HFFc6 (cell line): ENCODE measurements at regions not wholly inside any gene's neighbourhood (a gene's known extent, or its start where the extent isn't known, plus 50 kb on each side); places are given as distances from the start of the nearest gene placed in this dataset.

Source experiments
- DNase-seq: peaks from one replicate; pipeline ENCODE4 v3.0.0-alpha.2; 2018
- H3K27ac Mint-ChIP-seq: 2 replicates; pipeline ENCODE4 v1.8.0; 2020; ENCODE audit warnings: mild to moderate bottlenecking, mixed read lengths
- H3K27me3 Mint-ChIP-seq: 2 replicates; pipeline ENCODE4 v1.8.0; 2021; ENCODE audit warnings: mild to moderate bottlenecking, moderate library complexity, mixed read lengths; ENCODE audit not compliant: insufficient read depth
- H3K36me3 Mint-ChIP-seq: 2 replicates; pipeline ENCODE4 v1.8.0; 2021; ENCODE audit warnings: low read depth, mixed read lengths
- H3K4me1 Mint-ChIP-seq: 2 replicates; pipeline ENCODE4 v1.8.0; 2020; ENCODE audit warnings: low read depth, mixed read lengths
- H3K4me3 Mint-ChIP-seq: 2 replicates; pipeline ENCODE4 v1.8.0; 2020; ENCODE audit warnings: mild to moderate bottlenecking, moderate library complexity, mixed read lengths
- H3K9me3 Mint-ChIP-seq: 2 replicates; pipeline ENCODE4 v1.8.0; 2020; ENCODE audit warnings: mild to moderate bottlenecking, mixed read lengths
- TF ChIP-seq, protein P1 (sequence below): fragments of 200-600 bp; sonication (generic); IDR thresholded peaks from 2 replicates; pipeline ENCODE4 v1.5.0; 2021; ENCODE audit warnings: antibody characterized with exemption, mild to moderate bottlenecking

DNA sequence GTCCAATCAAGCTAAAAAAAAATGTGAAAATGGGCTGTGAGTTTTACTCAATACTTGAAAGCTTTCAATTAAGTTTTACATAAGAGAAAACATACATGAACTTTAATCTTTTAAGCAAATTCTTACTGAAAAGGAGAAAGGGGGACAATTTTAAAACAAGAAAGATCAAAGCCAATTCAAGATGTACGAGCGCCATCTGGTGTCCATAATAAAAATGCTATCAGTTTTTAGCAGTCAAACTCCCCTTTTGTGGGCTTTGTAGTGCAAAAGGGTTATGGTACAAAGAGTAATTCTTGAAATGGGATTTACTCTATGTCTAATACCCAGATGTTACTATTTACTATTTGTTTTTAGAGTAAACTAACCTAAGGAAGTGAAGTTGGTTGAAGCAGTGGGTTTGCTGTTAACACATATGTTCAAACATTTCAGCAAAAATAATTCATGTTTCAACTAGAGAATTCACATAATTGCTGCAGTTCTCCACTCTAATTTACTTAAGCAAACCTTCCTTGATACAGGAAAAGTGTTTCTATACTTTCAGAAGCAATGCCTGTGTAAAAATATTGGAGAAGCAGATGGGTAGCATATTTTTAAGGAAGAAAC, 228.2 kb upstream of the TYRP1 start:
- Mint-ChIP-seq H3K4me1 (no peaks in the 10 kb centered on the region), H3K4me3 (no peak overlapping the region), H3K9me3 (peaks cover 5% of the 10 kb centered on the region), H3K27me3 (no peaks in the 10 kb centered on the region), H3K27ac (no peak overlapping the region), H3K36me3 (no peaks in the 10 kb centered on the region)
- TF ChIP-seq, protein P1, sequence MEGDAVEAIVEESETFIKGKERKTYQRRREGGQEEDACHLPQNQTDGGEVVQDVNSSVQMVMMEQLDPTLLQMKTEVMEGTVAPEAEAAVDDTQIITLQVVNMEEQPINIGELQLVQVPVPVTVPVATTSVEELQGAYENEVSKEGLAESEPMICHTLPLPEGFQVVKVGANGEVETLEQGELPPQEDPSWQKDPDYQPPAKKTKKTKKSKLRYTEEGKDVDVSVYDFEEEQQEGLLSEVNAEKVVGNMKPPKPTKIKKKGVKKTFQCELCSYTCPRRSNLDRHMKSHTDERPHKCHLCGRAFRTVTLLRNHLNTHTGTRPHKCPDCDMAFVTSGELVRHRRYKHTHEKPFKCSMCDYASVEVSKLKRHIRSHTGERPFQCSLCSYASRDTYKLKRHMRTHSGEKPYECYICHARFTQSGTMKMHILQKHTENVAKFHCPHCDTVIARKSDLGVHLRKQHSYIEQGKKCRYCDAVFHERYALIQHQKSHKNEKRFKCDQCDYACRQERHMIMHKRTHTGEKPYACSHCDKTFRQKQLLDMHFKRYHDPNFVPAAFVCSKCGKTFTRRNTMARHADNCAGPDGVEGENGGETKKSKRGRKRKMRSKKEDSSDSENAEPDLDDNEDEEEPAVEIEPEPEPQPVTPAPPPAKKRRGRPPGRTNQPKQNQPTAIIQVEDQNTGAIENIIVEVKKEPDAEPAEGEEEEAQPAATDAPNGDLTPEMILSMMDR = peak; percentile 84
- DNase-seq = peak; percentile 3

DNA sequence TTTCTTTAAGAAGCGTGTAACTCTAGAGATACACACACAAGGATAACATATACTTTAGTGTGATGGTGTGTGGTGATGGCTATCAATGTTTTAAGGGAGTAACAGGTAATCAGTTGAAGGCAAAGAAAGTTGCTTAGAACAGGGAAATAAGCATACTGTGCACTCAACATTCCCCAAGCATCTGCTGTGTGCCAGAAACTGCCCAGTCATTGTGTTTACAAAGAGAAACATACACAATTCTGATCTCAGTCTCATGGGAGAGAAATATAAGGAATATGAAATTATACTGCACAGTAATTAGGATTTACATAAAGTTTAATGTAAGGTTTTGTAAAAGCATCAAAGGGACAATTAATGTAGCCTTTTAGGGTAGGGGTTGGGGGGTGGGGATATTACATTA, 224.1 kb upstream of the TYRP1 start:
- no peak overlapping the region for H3K27ac Mint-ChIP-seq
- H3K27me3 Mint-ChIP-seq = no peaks in the 10 kb centered on the region
- 0 out of 2 replicates have a peak, but pooled peaks cover 3% of the 10 kb centered on the region for H3K36me3 Mint-ChIP-seq

DNA sequence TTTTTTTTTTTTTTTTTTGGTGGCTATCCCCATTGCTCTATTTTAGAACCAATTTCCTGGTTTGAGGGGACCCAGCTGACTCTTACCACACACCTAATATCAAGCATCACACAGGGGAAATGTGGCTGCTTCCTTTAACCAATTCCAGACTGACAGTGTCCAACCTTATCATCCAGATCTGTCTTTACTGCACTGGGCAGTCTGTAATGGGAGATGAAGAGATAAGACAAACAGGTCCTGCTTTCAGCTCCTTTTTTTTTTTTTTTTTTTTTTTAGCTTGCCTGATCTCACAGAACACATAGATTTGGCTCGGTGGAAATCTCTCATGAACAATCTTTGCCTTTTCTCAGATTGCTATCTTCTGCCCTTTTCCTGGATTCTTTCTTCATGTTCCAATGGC, 198.8 kb upstream of the TYRP1 start:
- Mint-ChIP-seq H3K4me1 (no peaks in the 10 kb centered on the region), H3K27me3 (no peaks in the 10 kb centered on the region), H3K27ac (no peak overlapping the region), H3K9me3 (peaks cover 26% of the 10 kb centered on the region), H3K36me3 (no peaks in the 10 kb centered on the region), H3K4me3 (no peak overlapping the region)
- no peak for DNase-seq
- TF ChIP-seq, protein P1 = no peak

More for the DNA sequence above, 224.1 kb upstream of the TYRP1 start:
- H3K4me3 Mint-ChIP-seq = no peak overlapping the region
- no peaks in the 10 kb centered on the region for H3K4me1 Mint-ChIP-seq
- peaks cover 9% of the 10 kb centered on the region for H3K9me3 Mint-ChIP-seq
- TF ChIP-seq, protein P1 = no peak
- DNase-seq = no peak

DNA sequence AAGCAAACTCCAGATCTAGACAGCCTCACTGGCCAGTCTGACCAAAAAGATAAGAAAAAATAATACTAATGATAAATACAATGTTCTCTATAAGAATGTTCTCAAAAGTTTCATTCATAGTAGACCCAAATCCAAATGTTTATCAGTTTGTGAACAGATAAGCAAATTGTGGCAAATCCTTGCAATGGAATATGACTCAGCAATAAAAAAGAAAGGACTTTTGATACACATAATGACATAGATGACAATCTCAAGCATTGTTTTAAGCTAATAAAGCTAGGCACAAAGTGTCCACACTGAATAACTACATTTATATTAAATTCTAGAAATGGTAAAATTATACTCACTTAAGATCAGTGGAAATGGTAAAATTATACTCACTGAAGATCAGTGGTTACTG, 195.4 kb upstream of the TYRP1 start:
- H3K27ac Mint-ChIP-seq = no peak overlapping the region
- no peak for DNase-seq
- H3K9me3 Mint-ChIP-seq = peaks cover 14% of the 10 kb centered on the region; the same call in 1 of the 2 replicates
- H3K4me3 Mint-ChIP-seq = no peak overlapping the region
- H3K27me3 Mint-ChIP-seq = no peaks in the 10 kb centered on the region
- H3K4me1 Mint-ChIP-seq = no peaks in the 10 kb centered on the region
- TF ChIP-seq, protein P1 = no peak
- no peaks in the 10 kb centered on the region for H3K36me3 Mint-ChIP-seq

DNA sequence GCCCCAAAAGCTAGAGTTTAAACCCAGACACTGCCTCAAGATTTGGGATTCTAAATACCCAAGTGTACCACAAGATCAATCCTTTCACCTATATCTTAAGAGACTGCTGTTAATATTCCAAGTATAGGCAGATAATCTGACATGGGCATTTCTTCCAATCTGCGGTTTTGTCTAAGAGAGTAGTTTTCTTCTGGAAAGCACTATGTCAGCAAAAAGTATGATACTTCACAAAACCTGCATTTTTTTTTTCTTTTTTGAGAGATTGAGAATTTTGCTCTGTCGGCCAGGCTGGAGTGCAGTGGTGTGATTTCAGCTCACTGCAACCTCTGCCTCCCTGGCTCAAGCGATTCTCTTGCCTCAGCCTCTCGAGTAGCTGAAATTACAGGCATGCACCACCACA, 190.7 kb upstream of the TYRP1 start:
- Mint-ChIP-seq H3K9me3 (peaks cover 20% of the 10 kb centered on the region), H3K36me3 (0 out of 2 replicates have a peak, but pooled peaks cover 1% of the 10 kb centered on the region), H3K27me3 (no peaks in the 10 kb centered on the region), H3K4me1 (no peaks in the 10 kb centered on the region), H3K27ac (no peak overlapping the region), H3K4me3 (no peak overlapping the region)
- no peak for DNase-seq
- TF ChIP-seq, protein P1 = no peak
